PC-3 (cell line): ENCODE measurements at regions not wholly inside any gene's neighbourhood (a gene's known extent, or its start where the extent isn't known, plus 50 kb on each side); places are given as distances from the start of the nearest gene placed in this dataset.
"Not testable (repeated sequence)": the region's sequence is repeated elsewhere in the genome, so short reads cannot be mapped to it uniquely, and the experiment has no call there.

Experiments used
- ATAC-seq: fragments of 200-7000 bp; cut with Tn5 transposase; 2 replicates; pipeline ENCODE4 v1.9.1; 2020; ENCODE audit warnings: mild to moderate bottlenecking, moderate library complexity
- BruUV-seq: library from RNA; stranded (reverse); fragments of 400-500 nt; replicated peaks from 2 replicates; lab custom pipeline; 2021; lab: Mats Ljungman, UMichigan
- CTCF ChIA-PET: fragments of 300-600 bp; sonication (Branson Sonifier 250); formaldehyde crosslinking; loops from one replicate; lab custom pipeline; 2022; ENCODE audit warnings: antibody characterized with exemption; lab: Charles Lee
- POLR2A ChIA-PET: fragments of 300-600 bp; sonication (Branson Sonifier 250); formaldehyde crosslinking; loops from one replicate; lab custom pipeline; 2022; ENCODE audit warnings: antibody characterized with exemption; ENCODE audit not compliant: unreplicated experiment; lab: Charles Lee
- DNase-seq: peaks from one replicate; pipeline ENCODE4 v3.0.0-alpha.2; 2015
- H2AFZ ChIP-seq: fragments of 300-600 bp; sonication (generic); 2 replicates; pipeline ENCODE4 v1.6.0; 2016; ENCODE audit warnings: antibody characterized with exemption, low read length
- H3F3A ChIP-seq: fragments of 300-600 bp; sonication (generic); one replicate; pipeline ENCODE4 v1.6.0; 2017; ENCODE audit warnings: antibody characterized with exemption, low read length, control low read depth, mild to moderate bottlenecking; ENCODE audit not compliant: unreplicated experiment
- H3K27ac ChIP-seq: fragments of 300-600 bp; sonication (generic); 2 replicates; pipeline ENCODE4 v1.5.1; 2016; ENCODE audit warnings: mild to moderate bottlenecking, low read length
- H3K27me3 ChIP-seq: fragments of 300-600 bp; sonication (generic); 2 replicates; pipeline ENCODE4 v1.6.1; 2016; ENCODE audit warnings: low read length, mixed read lengths
- H3K36me3 ChIP-seq: fragments of 300-600 bp; sonication (generic); 2 replicates; pipeline ENCODE4 v1.6.1; 2016; ENCODE audit warnings: low read depth, mixed run types, low read length, mixed read lengths
- H3K4me1 ChIP-seq: fragments of 300-600 bp; sonication (generic); 2 replicates; pipeline ENCODE4 v1.5.1; 2016; ENCODE audit warnings: low read length; ENCODE audit not compliant: insufficient read depth
- H3K4me2 ChIP-seq: fragments of 300-600 bp; sonication (generic); 2 replicates; pipeline ENCODE4 v1.6.0; 2016; ENCODE audit warnings: low read length
- H3K4me3 ChIP-seq: fragments of 300-600 bp; sonication (generic); 2 replicates; pipeline ENCODE4 v1.5.1; 2016; ENCODE audit warnings: mild to moderate bottlenecking, low read length, mixed read lengths
- H3K79me2 ChIP-seq: fragments of 300-600 bp; sonication (generic); 2 replicates; pipeline ENCODE4 v1.6.1; 2017; ENCODE audit warnings: low read length, mixed read lengths
- H3K9ac ChIP-seq: fragments of 300-600 bp; sonication (generic); 2 replicates; pipeline ENCODE4 v1.6.0; 2016; ENCODE audit warnings: mild to moderate bottlenecking, low read length
- H3K9me2 ChIP-seq: fragments of 300-600 bp; sonication (generic); replicated peaks from 2 replicates; pipeline ENCODE4 v1.6.1; 2016; ENCODE audit warnings: mixed run types, low read length, mixed read lengths
- H3K9me3 ChIP-seq: fragments of 300-600 bp; sonication (generic); 2 replicates; pipeline ENCODE4 v1.6.1; 2016; ENCODE audit warnings: low read length, mixed read lengths
- H4K20me1 ChIP-seq: fragments of 300-600 bp; sonication (generic); 2 replicates; pipeline ENCODE4 v1.6.1; 2016; ENCODE audit warnings: low read length, mixed read lengths
- intact Hi-C: fragments of 100-400 bp; cut with micrococcal nuclease; formaldehyde crosslinking; loops from 2 replicates; pipeline ENCODE4 v1.9.0; 2023

- CTCF ChIA-PET, H3K79me2 ChIP-seq, intact Hi-C loops, H3K9me2 ChIP-seq, DNase-seq, H3K27me3 ChIP-seq, H4K20me1 ChIP-seq, H3K4me1 ChIP-seq, H3K27ac ChIP-seq, H3K4me3 ChIP-seq, H3K9me3 ChIP-seq, H3K9ac ChIP-seq, H2AFZ ChIP-seq, ATAC-seq, H3K4me2 ChIP-seq, H3K36me3 ChIP-seq, POLR2A ChIA-PET, BruUV-seq, H3F3A ChIP-seq: not testable (repeated sequence)
Observed at GRCh38 chr9:42239445-42240260, 56.2 kb downstream of the SPATA31A6 start.

GRCh38 chr9:42240261-42240579, 56.8 kb downstream of the SPATA31A6 start:
- H3K9me2 ChIP-seq, H3K27me3 ChIP-seq, BruUV-seq, H3K79me2 ChIP-seq, H3K4me2 ChIP-seq, intact Hi-C loops, H3K9ac ChIP-seq, H3K36me3 ChIP-seq, H3K27ac ChIP-seq, H3K9me3 ChIP-seq, H3K4me1 ChIP-seq, H2AFZ ChIP-seq, ATAC-seq, H3K4me3 ChIP-seq, H4K20me1 ChIP-seq, POLR2A ChIA-PET, H3F3A ChIP-seq, CTCF ChIA-PET: not testable (repeated sequence)
- DNase-seq = peak; percentile 48

GRCh38 chr9:42243211-42243610, 59.8 kb downstream of the SPATA31A6 start:
- DNase-seq = peak; percentile 63
- H3K27me3 ChIP-seq, BruUV-seq, H3K4me1 ChIP-seq, POLR2A ChIA-PET, H4K20me1 ChIP-seq, H3K9me3 ChIP-seq, CTCF ChIA-PET, H3K4me3 ChIP-seq, ATAC-seq, H3K9me2 ChIP-seq, H3K79me2 ChIP-seq, H3F3A ChIP-seq, intact Hi-C loops, H3K9ac ChIP-seq, H3K4me2 ChIP-seq, H2AFZ ChIP-seq, H3K36me3 ChIP-seq, H3K27ac ChIP-seq: not testable (repeated sequence)

GRCh38 chr9:42243822-42244221, 60.4 kb downstream of the SPATA31A6 start:
- H3K79me2 ChIP-seq, H3K9me2 ChIP-seq, H3K9me3 ChIP-seq, H3F3A ChIP-seq, H3K27me3 ChIP-seq, CTCF ChIA-PET, DNase-seq, H2AFZ ChIP-seq, H3K9ac ChIP-seq, H3K4me3 ChIP-seq, H3K4me2 ChIP-seq, H4K20me1 ChIP-seq, intact Hi-C loops, H3K4me1 ChIP-seq, POLR2A ChIA-PET, H3K36me3 ChIP-seq, BruUV-seq, H3K27ac ChIP-seq: not testable (repeated sequence)
- ATAC-seq = peak; percentile 61

- peak; percentile 92 for ATAC-seq
- H3K27ac ChIP-seq, H3K9me3 ChIP-seq, H3K79me2 ChIP-seq, H3K9ac ChIP-seq, H3F3A ChIP-seq, H3K27me3 ChIP-seq, H2AFZ ChIP-seq, H3K4me1 ChIP-seq, POLR2A ChIA-PET, CTCF ChIA-PET, intact Hi-C loops, H3K4me3 ChIP-seq, H3K36me3 ChIP-seq, H3K9me2 ChIP-seq, H4K20me1 ChIP-seq, BruUV-seq: not testable (repeated sequence)
- H3K4me2 ChIP-seq = peak overlapping the region; percentile 22; the same call in 1 of the 2 replicates
- DNase-seq = peak; percentile 63
Observed at GRCh38 chr9:42268729-42269128, 85.3 kb downstream of the SPATA31A6 start.

- H3K9ac ChIP-seq, H3K27me3 ChIP-seq, BruUV-seq, H3K27ac ChIP-seq, H2AFZ ChIP-seq, H3K9me3 ChIP-seq, H4K20me1 ChIP-seq, H3K4me3 ChIP-seq, POLR2A ChIA-PET, H3F3A ChIP-seq, H3K79me2 ChIP-seq, H3K36me3 ChIP-seq, CTCF ChIA-PET, H3K4me2 ChIP-seq, H3K9me2 ChIP-seq, ATAC-seq, intact Hi-C loops, H3K4me1 ChIP-seq: not testable (repeated sequence)
- peak; percentile 5 for DNase-seq
Observed at GRCh38 chr9:42269171-42269570, 85.7 kb downstream of the SPATA31A6 start.

- H3K4me3 ChIP-seq, POLR2A ChIA-PET, ATAC-seq, H4K20me1 ChIP-seq, H3F3A ChIP-seq, H3K4me1 ChIP-seq, DNase-seq, H3K36me3 ChIP-seq, H3K27ac ChIP-seq, H3K27me3 ChIP-seq, BruUV-seq, H3K9me3 ChIP-seq, intact Hi-C loops, H3K9ac ChIP-seq, H3K79me2 ChIP-seq, H3K9me2 ChIP-seq, H3K4me2 ChIP-seq, H2AFZ ChIP-seq, CTCF ChIA-PET: not testable (repeated sequence)
Observed at GRCh38 chr9:42273191-42273590, 89.7 kb downstream of the SPATA31A6 start.
